ENCODE measurements at regions not wholly inside any gene's neighbourhood (a gene's known extent, or its start where the extent isn't known, plus 50 kb on each side); places are given as distances from the start of the nearest gene placed in this dataset.

GRCh38 chr20:23212011-23212410 lies 125.9 kb upstream of the CD93 start:
- Histone ChIP-seq H3K4me1 (no peaks in the 10 kb centered on the region), H3K27me3 (no peaks in the 10 kb centered on the region), H3K4me3 (no peak overlapping the region), H3K36me3 (no peaks in the 10 kb centered on the region), H3K27ac (no peak overlapping the region), H3K9me3 (no peaks in the 10 kb centered on the region)
- intact Hi-C loops (cut with DNase I; ENCODE audit: low total_unique reads): no loop called here
- DNase-seq: no peak
- in situ Hi-C loops (cut with MboI; ENCODE audit: low pct_ligation_motif_present in 1 of 4, low pct_unique_long_range_greater_than_20kb in 1 of 4, low sequenced_read_pairs in 3 of 4): no loop called here
- TF ChIP-seq CTCF (IDR thresholded peaks at IDR 0.05): no peak
- no peak for TF ChIP-seq POLR2A (IDR thresholded peaks at IDR 0.05)
- TF ChIP-seq EP300 (IDR thresholded peaks at IDR 0.05; ENCODE audit: low read depth): no peak
- no peak for TF ChIP-seq POLR2AphosphoS5 (IDR thresholded peaks at IDR 0.05)

DNA sequence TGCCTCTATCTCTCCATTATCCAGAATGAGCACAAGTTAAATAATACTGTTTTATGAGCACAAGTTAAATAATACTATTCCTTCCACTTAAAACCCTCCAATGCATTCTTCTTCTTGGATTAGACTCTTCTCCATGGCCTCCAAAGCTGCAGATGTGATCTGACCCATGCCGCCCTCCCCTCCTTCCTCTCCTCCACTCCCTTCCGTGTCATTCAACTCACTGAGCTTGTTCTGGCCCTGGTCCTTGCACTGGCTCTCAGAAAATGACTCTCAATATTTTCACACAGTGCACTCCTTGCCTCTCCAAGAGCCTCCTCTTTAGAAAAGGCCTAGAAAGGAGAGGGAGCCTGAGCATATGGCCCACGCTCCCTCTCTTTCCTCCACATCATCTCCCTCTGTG lies 125.0 kb upstream of the CD93 start:
- peaks cover under 1 to 4% (median 3%) of the 10 kb centered on the region in 4 donors for H3K4me1 ChIP-seq
- no peaks in the 10 kb centered on the region for H3K36me3 ChIP-seq
- no peak for DNase-seq
- 64 to 86% methylated on average over 2 to 3 of the region's 3 CpGs for WGBS, 2 donors (ENCODE audit: low coverage in 1 of 2)
- in situ Hi-C loops (cut with MboI; ENCODE audit: low pct_ligation_motif_present in 1 of 4, low pct_unique_long_range_greater_than_20kb in 1 of 4, low sequenced_read_pairs in 3 of 4) (no loop called here), intact Hi-C loops (cut with DNase I; ENCODE audit: low total_unique reads) (no loop called here)
- H3K9me3 ChIP-seq: no peaks in the 10 kb centered on the region
- H3K27me3 ChIP-seq: no peaks in the 10 kb centered on the region
- H3K27ac ChIP-seq: no peak overlapping the region
- H3K4me3 ChIP-seq: no peak overlapping the region
- TF ChIP-seq POLR2A (IDR thresholded peaks at IDR 0.05): no peak
- no peak for TF ChIP-seq CTCF (IDR thresholded peaks at IDR 0.05)
- no peak for TF ChIP-seq POLR2AphosphoS5 (IDR thresholded peaks at IDR 0.05)
- TF ChIP-seq EP300 (IDR thresholded peaks at IDR 0.05; ENCODE audit: low read depth): no peak

GRCh38 chr20:23207826-23208540 lies 121.9 kb upstream of the CD93 start:
- Histone ChIP-seq H3K4me1 (peaks cover 7 to 28% (median 13%) of the 10 kb centered on the region in 4 donors), H3K4me3 (no peak overlapping the region), H3K9me3 (no peaks in the 10 kb centered on the region), H3K27me3 (no peaks in the 10 kb centered on the region), H3K36me3 (no peaks in the 10 kb centered on the region), H3K27ac (no peak overlapping the region)
- no peak for TF ChIP-seq POLR2AphosphoS5 (IDR thresholded peaks at IDR 0.05)
- no peak for TF ChIP-seq CTCF (IDR thresholded peaks at IDR 0.05)
- TF ChIP-seq EP300 (IDR thresholded peaks at IDR 0.05; ENCODE audit: low read depth): no peak
- TF ChIP-seq POLR2A (IDR thresholded peaks at IDR 0.05): no peak
- WGBS, 2 donors (ENCODE audit: low coverage in 1 of 2): 83 to 88% methylated on average over 1 of the region's 1 CpG
- in situ Hi-C loops (cut with MboI; ENCODE audit: low pct_ligation_motif_present in 1 of 4, low pct_unique_long_range_greater_than_20kb in 1 of 4, low sequenced_read_pairs in 3 of 4): no loop called here
- no peak for DNase-seq
- intact Hi-C loops (cut with DNase I; ENCODE audit: low total_unique reads): no loop called here

DNA sequence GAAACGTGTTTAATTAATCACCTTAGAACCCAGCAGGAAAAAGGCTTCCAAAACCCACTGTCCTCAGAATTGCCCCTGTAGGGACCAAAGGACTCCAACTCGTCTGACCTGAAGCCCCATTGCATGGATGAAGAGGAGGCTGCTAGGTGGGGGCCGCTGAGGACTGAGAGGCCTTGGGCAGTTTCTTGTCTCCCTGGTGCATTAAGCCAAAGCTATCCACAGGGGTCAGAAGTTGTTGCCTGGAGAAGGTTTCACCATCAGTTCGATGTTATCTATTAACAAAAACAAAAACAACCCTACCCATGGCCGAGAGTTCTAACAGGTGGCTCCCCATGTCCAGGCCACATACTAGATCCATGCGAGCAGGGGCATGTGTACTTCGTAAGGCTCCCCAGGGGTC lies 120.9 kb upstream of the CD93 start:
- no peaks in the 10 kb centered on the region for H3K27me3 ChIP-seq
- peaks cover 7 to 31% (median 13%) of the 10 kb centered on the region in 4 donors for H3K4me1 ChIP-seq
- H3K4me3 ChIP-seq: no peak overlapping the region
- H3K9me3 ChIP-seq: no peaks in the 10 kb centered on the region
- H3K36me3 ChIP-seq: no peaks in the 10 kb centered on the region
- WGBS, 2 donors (ENCODE audit: low coverage in 1 of 2): 82% methylated on average over 2 to 7 of the region's 7 CpGs
- no peak for TF ChIP-seq POLR2AphosphoS5 (IDR thresholded peaks at IDR 0.05)
- TF ChIP-seq POLR2A (IDR thresholded peaks at IDR 0.05): no peak
- TF ChIP-seq CTCF (IDR thresholded peaks at IDR 0.05): no peak
- TF ChIP-seq EP300 (IDR thresholded peaks at IDR 0.05; ENCODE audit: low read depth): no peak
- in situ Hi-C loops (cut with MboI; ENCODE audit: low pct_ligation_motif_present in 1 of 4, low pct_unique_long_range_greater_than_20kb in 1 of 4, low sequenced_read_pairs in 3 of 4) (no loop called here), intact Hi-C loops (cut with DNase I; ENCODE audit: low total_unique reads) (no loop called here)
- H3K27ac ChIP-seq: no peak overlapping the region
- DNase-seq: no peak

All from transverse colon (tissue), 4 donors.